ENCODE measurements at regions not wholly inside any gene's neighbourhood (a gene's known extent, or its start where the extent isn't known, plus 50 kb on each side); places are given as distances from the start of the nearest gene placed in this dataset.
"Not testable (repeated sequence)": the region's sequence is repeated elsewhere in the genome, so short reads cannot be mapped to it uniquely, and the experiment has no call there.

- no CpG with 5 or more reads among the region's 4 CpGs for WGBS, 2 experiments (ENCODE audit: extremely low coverage in 2 of 2, insufficient read length in 1 of 2)
- BruUV-seq (replicated peaks); H3K56ac ChIP-seq (ENCODE audit: extremely low read depth, insufficient read depth, low read length); H2BK15ac ChIP-seq (ENCODE audit: low read depth, low read length); H3K14ac ChIP-seq (replicated peaks; ENCODE audit: low read depth, low read length); CTCF ChIA-PET; H3K23ac ChIP-seq (ENCODE audit: low read depth, low read length); H3K9me3 ChIP-seq (ENCODE audit: control insufficient read depth, insufficient read depth, low read length); intact Hi-C loops (cut with micrococcal nuclease); H3K18ac ChIP-seq (ENCODE audit: low read depth, low read length); H4K8ac ChIP-seq (ENCODE audit: low read depth in 2 of 2, low read length in 2 of 2); H3K27ac ChIP-seq (ENCODE audit: insufficient read depth, low read length); H3K4me3 ChIP-seq (ENCODE audit: insufficient read depth, low read depth, low read length); H2BK120ac ChIP-seq (ENCODE audit: low read depth, low read length); H3K27me3 ChIP-seq (ENCODE audit: control insufficient read depth, insufficient read depth, low read length); H3K9me1 ChIP-seq (ENCODE audit: insufficient read depth, low read length); H2AK9ac ChIP-seq (replicated peaks; ENCODE audit: low read depth, low read length, poor library complexity); ATAC-seq (ENCODE audit: low read depth); H2BK20ac ChIP-seq (ENCODE audit: low read depth, low read length); H4K91ac ChIP-seq (ENCODE audit: insufficient read depth, low read depth, low read length); dilution Hi-C loops (cut with HindIII; ENCODE audit: low sequenced_read_pairs, unreplicated experiment); in situ Hi-C loops (cut with MboI; ENCODE audit: low sequenced_read_pairs); H3K36me3 ChIP-seq (ENCODE audit: control insufficient read depth, insufficient read depth, low read length); H3K79me1 ChIP-seq (ENCODE audit: low read depth in 1 of 2, low read length in 2 of 2); H2AFZ ChIP-seq (replicated peaks; ENCODE audit: low read length, poor library complexity); H3K9ac ChIP-seq (ENCODE audit: low read depth, low read length); H2BK5ac ChIP-seq (ENCODE audit: low read depth, low read length, poor library complexity, severe bottlenecking); H3K4ac ChIP-seq (ENCODE audit: low read depth, low read length); DNase-seq; H4K20me1 ChIP-seq (ENCODE audit: insufficient read depth, low read length); H2AK5ac ChIP-seq (ENCODE audit: low read depth, low read length); H3K4me1 ChIP-seq (ENCODE audit: control insufficient read depth, insufficient read depth, low read length); H3K4me2 ChIP-seq (ENCODE audit: low read depth, low read length); H4K5ac ChIP-seq (ENCODE audit: low read depth, low read length): not testable (repeated sequence)
- POLR2A ChIA-PET (ENCODE audit: unreplicated experiment) = interaction anchor here (0.8 kb wide), 1 partner anchor 10 kb away, joined by 3 read pairs; no protein-coding TSS in a partner anchor
Measured at GRCh38 chr6:151696302-151696701, 111.2 kb upstream of the ESR1 start.
